GM19438 (cell line): ENCODE measurements at regions not wholly inside any gene's neighbourhood (a gene's known extent, or its start where the extent isn't known, plus 50 kb on each side); places are given as distances from the start of the nearest gene placed in this dataset.
"Not testable (repeated sequence)": the region's sequence is repeated elsewhere in the genome, so short reads cannot be mapped to it uniquely, and the experiment has no call there.

Experiments used
- ATAC-seq: cut with Tn5 transposase; IDR thresholded peaks from one replicate; pipeline ENCODE4 v1.9.1; 2021; ENCODE audit warnings: low read depth; ENCODE audit not compliant: unreplicated experiment

- ATAC-seq, result peak; percentile 57
Measured at GRCh38 chr2:147331790-147332419, 512.9 kb upstream of the ACVR2A start.

GRCh38 chr2:147330925-147331324 lies 513.9 kb upstream of the ACVR2A start:
- no peak for ATAC-seq

DNA sequence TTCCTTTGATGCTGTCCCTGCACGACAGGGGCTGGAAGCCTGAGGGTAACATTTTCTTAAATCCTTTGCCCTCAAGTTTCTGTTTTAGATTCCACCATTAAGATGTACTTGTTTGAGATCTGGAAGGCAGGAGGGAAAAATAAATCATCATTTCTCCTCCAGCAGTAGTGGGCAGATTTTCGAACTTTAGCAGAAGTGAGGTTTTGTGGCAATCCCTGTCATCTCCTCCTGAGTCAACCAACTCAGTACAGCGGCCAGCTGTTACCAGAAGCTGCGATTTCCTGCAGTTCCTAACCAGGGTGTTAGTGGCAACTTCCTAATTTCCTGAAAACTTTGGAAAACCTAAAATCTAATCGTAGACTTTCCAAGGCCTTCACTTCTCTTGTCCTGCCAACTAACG lies 517.2 kb upstream of the ACVR2A start:
- ATAC-seq, result no peak

GRCh38 chr2:147325990-147326389 lies 518.8 kb upstream of the ACVR2A start:
- no peak for ATAC-seq

GRCh38 chr2:147320146-147320545 lies 524.7 kb upstream of the ACVR2A start:
- no peak for ATAC-seq

DNA sequence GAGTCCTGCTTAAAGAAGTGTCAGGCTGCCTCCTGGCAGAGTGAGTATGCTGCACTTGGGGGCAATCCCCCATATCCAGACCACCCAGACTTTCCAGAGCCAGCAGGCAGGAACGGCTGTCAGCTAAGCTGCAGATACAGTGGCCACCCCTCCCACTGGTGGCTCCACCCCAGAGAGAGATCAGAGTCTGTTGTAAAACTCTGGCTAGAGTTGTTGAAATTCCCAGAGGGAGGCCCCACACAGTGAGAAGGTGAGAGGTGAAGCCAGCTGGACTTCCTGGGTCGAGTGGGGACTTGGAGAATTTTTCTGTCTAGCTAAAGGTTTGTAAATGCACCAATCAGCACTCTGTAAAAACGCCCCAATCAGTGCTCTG lies 533.8 kb upstream of the ACVR2A start:
- ATAC-seq, result no peak

DNA sequence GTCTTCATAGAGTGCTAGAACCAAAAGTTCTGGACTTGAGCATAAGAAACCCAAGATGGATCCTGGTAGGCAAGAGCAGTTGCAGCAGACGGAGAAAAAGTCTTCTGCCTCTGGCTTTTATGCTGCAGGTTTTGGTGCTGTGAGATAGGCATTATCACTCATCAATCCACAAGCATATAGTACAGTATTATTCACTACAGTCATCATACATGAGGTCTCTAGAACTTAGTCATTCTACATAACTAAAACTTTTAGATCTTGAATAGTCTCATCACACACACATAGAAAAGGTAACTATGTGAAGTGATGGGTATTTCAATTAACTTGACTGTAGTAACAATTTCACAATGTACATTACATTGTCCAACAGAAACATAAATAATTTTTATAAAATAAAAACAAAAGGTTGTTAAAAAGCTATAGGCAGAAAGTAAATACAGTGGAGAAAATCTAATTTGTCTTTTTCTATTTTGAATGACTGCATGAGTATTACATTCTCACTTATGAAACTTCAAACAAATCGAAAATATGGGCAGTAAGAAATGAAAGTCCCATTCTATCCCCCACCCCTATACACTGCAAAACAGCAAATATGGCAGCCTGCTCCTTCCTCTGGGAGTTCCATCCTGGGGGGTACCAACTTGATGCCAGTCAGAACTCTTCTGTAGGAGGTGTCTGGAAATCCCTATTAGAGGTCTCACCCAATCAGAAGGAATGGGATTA lies 534.3 kb upstream of the ACVR2A start:
- ATAC-seq, result no peak

- ATAC-seq, result peak; percentile 98
Measured at GRCh38 chr2:147297820-147298219, 547.0 kb upstream of the ACVR2A start.

DNA sequence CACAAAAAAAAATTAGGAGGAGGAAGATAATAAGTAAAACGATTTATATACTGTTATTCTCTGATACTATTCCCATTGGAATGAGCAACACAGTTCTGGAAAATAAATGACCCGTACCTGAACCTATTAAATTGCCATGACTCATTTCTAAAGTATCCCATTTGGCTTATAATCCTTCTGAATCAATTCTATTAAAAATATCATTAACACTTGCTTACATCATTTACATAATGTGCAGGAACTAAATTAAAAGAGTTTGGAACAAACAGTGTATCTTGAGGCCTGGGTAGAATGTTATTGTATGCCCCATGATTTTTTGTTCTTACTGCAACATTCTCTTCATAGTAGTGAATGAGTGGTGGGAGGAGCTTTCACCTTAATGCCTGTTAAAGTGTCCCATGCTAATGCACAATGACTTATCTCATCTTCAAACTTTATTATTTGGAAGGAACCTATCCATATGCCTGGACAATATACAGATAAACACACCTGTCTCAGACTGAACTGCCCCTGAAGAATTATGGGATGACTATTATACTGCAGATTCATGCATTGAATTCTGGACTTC lies 549.9 kb upstream of the ACVR2A start:
- no peak for ATAC-seq

DNA sequence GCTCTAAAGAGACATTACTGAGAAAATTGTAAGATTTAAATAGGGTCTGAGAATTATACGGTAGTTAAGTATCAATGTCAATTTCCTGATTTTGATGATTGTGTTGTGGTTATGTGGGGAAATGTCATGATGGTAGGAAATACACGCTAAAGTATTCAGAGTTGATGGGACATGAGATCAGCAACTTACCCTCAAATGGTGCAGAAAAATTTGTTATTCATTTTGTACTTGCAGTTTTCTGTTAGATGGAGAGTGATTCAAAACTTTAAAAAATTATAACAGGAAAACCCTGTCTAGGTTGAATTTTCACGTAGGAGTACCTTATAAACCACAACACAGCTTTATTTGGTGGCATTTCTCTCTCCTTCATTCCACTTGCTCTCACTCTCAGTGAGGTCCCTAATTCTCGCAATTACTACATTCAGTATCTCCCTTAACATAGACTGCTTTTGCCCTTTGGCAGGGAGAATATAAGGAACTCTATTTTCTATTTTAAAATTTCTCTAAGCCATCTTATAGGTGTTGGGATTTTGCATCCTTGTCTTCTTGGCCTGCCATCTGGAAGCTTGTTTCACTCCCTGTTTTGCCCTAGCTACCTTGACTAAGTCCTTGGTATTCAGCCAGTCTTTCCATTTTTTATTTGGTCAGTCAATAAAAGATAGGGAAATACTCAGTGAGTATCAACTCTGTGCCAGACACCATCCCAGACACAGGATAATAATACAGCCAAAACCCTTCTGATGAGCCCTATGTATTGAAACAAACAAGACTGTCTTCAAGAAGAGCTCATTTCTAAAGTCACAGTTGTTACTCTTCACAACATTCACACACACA lies 550.6 kb upstream of the ACVR2A start:
- no peak for ATAC-seq

GRCh38 chr2:147288131-147288530 lies 556.7 kb upstream of the ACVR2A start:
- no peak for ATAC-seq

DNA sequence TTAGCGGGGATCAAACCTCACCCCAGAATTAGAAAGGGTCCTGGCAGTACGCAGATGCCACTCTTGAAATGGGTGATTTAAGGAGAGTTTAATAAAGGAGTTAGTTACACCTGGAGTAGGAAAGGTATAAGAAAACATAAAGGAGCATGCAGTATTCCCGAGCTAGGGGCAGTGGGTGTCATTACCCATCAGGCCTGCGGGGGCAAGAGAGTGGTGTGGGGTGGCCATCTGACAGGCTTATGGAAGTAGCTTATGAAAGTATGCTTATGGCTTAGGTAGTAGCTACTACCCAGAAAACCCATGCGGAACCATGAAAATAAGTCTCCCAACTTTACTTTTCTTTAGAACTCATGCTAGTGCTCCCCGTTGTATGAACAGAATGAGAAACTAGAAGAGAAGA lies 568.9 kb upstream of the ACVR2A start:
- ATAC-seq, result no peak

DNA sequence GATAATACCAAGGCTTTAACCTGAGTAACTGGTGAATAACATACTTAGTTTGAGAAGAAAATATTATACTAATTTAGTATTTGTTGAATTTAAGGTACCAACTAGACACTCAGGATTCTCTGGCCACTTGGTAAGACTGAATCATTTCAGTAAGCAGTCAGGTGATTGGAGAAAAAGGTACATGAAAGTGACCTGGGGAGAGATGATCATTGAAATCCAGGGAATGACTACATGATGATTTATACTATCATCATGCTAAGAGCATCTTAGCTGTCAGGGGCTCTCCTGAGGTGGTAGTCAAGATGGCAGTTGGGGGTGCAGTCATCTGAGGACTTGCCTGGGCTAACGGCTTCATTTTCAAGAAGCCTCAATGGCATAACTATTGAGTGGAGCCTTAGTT lies 571.2 kb upstream of the ACVR2A start:
- ATAC-seq, result no peak

- ATAC-seq, result no peak
Measured at GRCh38 chr2:147273106-147273505, 571.7 kb upstream of the ACVR2A start.

- ATAC-seq, result not testable (repeated sequence)
Measured at GRCh38 chr2:147269581-147269980, 575.2 kb upstream of the ACVR2A start.

GRCh38 chr2:147260241-147260640 lies 584.6 kb upstream of the ACVR2A start:
- no peak for ATAC-seq

DNA sequence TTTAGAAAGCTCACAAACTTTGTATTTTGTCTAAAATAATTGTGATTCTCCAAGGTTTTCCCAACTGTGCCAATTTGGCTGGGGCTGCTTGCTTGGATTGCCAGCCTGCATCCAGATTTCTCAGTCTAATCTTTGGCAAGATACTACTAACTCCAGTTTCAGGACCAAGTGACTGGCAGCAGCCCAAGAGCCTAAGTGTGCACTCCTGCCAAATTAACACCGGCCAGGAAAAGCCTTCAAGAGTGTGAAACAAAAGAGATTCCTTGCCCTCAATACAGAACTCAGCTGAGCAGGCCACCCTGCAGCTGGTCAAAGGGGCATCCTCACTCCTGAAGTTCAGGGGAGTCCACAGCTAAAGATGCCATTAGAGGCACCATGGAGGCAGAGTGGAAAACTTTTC lies 589.0 kb upstream of the ACVR2A start:
- no peak for ATAC-seq

DNA sequence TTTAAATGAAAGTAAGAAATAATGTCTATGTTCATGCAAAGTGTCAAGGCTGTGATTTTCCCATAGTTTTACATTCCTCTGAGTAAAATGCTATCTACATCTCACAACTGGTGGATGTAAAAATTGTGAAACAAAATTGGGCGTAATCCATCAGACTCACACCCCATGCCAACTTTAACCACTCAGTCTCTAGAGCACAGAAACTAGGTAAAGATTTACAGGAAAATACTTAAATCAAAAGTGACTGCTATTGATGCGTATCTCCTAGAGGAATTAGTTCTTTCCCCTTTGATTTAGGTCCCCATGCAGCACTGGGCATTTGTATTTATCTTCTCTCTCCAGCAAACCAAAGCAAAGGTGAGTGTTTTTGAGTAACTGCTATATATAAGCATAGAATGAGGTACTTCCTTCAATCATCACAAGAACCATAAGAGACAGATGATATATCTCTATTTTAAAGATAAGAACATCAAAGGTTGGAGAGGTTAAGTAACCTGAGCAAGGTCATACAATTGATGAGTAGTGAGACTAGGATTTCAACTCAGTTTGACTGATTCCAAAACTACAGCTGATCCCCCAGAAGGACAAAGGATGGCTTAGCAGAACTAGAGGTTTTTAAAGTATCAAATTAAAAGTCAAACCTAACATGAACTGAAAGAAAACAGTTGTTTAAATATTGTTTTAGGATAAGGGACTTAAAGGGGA lies 594.0 kb upstream of the ACVR2A start:
- ATAC-seq, result peak; percentile 77

DNA sequence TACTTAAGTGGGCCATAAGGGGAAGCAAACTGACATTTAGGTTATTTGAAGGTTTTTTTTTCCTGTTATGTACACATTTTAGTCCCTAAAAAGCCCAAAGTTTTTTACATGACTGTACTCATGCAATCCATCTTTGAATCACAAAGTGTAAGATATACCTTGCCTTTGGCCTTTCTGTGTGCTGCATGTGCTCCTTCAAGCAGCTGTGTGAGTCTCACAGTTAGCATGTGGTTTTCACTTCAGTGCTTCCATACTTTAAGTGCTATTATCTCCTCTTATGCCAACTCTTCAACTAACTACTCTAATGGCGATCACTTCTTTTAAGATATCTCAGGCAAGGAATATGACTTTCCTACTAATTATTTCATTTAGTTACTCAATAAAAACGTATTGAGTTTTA lies 597.1 kb upstream of the ACVR2A start:
- ATAC-seq, result no peak

DNA sequence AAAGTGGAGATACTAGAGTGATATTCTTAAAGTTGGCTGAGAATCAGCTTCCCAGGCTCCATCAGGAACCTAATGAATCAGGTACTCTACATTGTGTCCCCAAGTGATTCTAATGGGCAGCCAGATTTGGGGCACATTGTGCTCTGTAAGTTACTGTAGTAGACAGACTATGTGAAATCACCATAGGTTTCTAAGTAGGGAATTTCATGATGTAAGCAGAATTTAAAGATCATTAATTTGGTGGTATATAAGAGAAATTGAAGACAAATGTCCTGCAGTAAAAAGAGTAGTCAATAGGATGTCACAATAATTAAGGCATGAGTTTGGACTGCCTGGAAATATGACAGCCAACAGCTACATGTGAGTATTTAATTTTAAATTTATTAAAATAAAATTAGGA lies 602.4 kb upstream of the ACVR2A start:
- ATAC-seq, result no peak

- ATAC-seq, result no peak
Measured at GRCh38 chr2:147236601-147237000, 608.2 kb upstream of the ACVR2A start.
